NCI-H1694 treated with DMSO at 0.1 percent for 48 hours (cell line): ENCODE measurements at regions not wholly inside any gene's neighbourhood (a gene's known extent, or its start where the extent isn't known, plus 50 kb on each side); places are given as distances from the start of the nearest gene placed in this dataset.

Source experiments
- DNase-seq: peaks from one replicate; lab custom pipeline; 2025; lab: John Stamatoyannopoulos, UW

DNA sequence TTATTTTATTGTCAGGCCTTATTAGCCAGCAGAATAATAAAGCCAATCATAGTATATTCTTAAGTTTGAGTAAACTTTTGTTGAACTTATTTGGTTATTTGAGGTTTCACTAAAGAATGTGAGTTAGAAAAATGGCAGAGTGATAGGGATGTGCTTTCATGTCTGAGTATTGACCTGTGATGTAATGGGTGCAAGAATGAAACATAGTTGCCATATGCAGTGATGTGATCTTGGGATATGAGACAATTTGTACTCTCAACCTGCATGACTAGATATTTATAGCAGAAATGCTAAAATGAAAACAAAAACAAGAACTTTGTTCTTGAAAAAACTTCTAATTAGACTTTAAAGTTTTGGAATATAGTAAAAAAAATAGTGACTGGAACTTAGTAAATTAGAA lies 97.9 kb downstream of the DISP1 start:
- DNase-seq = no peak

DNA sequence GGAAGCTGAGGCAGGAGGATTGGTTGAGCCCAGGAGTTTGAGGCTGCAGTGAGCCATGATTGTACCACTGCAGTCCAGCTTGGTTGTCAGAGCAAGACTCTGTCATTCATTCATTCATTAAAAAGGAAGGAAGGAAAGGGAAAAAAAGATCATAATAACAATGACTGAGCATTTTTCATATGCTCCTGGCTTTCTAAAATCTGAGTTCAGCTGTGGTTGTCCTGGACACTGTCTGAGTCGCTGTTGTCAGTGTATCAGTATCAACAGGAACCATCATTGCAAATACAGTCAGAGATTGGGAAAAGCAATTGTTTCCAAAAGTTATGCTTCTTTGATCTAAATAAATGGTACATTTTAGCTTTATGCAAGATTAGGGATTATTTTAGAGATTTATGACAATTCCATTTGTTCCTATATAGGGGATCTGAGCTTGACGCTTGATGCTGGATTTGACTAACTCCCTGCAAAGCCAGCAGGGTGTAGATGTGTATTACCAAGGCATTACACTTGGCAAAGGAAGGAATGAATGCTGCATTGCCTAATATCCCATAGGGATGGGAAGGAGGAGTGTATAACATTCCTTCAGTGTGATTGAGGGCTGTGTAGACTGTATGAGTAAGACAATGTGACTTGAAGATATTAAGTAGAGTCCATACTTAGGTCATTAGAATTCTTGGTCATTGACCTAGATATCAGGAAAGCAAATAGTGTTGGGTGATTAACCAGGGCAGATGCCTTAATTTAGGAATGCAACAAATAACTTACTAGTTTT lies 100.2 kb downstream of the DISP1 start:
- no peak for DNase-seq

DNA sequence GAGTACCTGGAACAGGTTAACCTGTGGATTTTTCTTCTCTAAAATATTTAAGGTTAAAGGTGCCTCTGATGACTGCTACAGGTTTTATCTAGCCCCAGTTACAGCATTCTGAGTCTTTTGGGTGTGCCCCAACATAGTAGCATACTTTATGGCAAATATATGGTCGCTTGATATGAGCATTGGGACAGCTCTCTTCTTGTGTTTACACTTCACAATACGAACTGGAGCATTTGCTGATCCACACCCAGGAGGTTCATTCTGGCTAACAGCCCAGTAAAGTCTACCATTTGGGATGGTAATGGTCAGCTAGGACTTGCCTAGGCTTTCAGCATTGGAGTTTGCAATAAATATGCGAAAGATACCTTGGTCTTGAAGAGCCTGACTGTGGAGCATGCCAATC lies 101.3 kb downstream of the DISP1 start:
- DNase-seq = no peak

DNA sequence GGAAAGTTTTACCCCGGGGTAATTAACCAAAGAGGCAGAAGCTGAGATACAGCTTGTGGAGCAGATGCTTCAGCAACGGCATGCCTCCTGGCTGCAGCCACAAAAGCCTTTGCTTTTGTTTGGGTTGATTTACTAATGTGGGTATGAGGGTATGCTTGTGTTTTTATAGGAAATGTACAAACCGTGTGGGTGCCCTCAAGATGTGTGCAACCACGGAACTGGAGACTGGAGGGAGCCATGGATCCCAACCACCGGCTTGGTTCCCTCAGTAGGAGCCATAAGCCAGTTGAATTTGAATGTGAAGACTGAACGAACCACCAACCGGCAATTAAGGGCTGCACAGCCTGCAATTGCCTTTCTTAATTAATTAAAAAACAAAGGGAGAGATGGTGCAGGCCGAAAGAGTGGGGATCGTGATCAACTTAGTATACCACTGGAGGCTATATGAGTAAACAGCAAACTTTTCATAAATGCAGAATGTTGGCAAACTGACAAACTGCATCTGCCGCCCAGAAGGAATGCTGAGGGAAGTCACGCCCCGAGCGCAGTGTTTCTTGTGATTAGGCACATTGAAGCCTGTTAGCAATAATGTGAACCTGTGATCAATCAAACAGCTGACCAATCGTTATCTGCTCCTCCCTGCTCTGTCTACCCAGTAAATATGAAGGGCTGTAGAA lies 104.1 kb downstream of the DISP1 start:
- peak; percentile 27 for DNase-seq

DNA sequence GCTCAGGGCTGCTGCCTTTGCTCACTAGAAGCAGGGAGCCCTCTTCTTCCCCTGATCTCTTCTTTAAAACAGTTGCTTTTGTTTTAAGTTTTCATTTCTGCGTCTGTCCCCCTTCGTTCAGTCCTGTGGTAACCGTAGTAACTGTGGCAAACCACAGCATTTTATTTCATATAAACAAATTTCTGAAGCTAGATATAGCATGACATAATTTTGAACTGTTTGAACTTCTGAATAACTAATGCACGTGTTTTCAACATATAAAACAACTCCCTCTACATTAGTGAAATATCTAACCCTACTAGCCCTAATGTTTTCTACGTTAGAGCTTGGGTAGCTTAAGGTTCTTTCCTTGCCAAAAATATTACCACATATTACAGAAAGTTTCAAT lies 104.6 kb downstream of the DISP1 start:
- no peak for DNase-seq

DNA sequence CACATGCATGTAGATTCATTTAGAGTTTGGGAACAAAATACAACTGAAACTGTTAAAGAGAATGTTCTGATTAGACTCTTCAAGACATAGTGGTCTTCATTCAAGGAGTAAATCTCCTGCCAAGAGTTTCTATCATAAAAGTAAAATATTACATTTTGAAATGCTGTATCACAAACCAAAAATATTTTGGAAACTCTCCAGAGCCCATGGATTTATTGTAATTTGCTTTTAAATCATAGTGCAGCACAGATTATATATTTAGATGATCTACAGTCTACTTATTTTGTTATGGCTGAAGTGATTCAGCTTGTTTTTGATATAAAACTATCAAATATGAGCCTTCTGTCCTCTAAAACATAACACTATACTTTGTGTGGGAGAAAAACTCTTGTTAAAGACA lies 105.3 kb downstream of the DISP1 start:
- DNase-seq = no peak

DNA sequence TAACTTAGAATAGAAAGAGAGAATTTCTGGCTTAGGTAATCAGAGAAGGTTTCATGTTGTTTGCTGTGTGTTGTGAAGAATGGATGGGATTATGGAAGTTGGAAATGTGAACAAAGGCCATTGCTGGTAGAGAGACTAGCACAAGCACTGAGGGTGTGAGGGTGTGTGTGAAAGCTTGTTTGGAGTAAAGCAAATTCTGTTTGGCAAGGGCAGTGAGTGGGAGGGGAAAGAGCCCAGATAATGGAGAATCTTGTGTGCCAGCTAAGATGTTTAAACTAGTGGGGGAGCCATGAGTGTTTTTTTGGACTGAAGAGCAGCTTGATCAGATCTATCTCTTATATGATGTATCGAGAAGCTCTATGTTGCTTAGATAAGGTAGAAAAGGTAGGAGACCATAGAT lies 107.1 kb downstream of the DISP1 start:
- no peak for DNase-seq

DNA sequence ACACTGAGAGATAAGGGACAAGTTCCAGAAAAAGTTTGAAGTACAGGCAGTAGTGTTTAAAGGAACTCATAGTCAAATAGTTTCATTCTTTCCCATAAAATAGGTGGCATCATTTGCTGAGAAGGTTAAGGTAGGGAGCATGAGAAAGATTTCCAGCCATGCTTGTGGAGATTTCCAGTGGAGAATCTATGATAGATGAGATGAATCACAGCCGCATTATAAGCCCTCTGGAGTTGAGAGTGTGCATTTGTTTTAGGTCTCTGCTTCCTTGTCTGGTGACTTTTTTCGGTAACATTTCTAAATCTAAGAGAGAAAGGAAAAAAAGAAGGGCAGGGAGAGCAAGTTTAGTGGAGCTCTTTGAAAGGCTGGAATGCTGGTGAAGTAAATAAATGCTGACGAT lies 108.7 kb downstream of the DISP1 start:
- no peak for DNase-seq

DNA sequence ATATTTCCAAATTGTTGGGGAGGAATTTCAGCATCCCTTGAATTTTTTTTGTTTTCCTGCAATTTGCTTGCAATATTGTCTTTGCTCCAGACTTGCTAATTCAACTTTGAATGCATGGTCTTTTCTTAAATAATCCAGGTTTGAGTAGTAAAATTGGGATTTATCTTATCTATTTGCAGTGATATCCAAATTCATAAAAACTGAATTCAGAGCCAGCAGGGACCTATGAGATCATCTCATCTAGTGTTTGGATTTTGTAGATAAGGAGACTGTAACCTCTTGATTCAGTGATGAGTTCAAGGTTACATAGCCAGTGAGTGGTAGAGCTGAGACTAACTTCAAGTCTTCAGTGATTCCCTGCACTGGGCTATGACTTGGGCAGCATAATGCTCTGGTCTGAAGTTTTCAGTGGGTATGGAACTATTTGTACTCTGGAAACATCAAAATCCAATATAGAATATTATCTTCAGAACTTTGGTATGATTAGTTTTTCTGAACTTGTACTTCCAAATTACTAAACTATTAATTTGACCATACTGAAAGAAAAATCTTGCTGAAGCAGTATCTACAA lies 109.4 kb downstream of the DISP1 start:
- no peak for DNase-seq

DNA sequence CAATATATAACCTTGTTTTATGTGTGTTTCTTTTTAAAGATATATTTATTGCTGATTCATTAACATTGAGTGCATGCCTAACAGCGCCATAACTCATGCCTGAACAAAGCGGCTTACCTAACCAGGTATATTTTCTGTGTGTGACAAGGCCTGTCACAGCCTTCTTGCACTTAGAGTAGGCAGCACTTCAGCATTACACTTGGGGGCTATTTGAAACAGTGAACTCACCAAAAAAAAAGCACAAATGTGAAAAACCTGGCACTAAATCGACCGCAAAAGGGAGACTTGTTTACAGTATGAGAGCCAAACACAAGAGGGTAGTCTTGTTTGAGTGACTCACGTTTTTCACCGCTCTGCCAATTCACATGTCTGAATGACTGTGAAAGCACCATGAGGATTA lies 111.7 kb downstream of the DISP1 start:
- no peak for DNase-seq

DNA sequence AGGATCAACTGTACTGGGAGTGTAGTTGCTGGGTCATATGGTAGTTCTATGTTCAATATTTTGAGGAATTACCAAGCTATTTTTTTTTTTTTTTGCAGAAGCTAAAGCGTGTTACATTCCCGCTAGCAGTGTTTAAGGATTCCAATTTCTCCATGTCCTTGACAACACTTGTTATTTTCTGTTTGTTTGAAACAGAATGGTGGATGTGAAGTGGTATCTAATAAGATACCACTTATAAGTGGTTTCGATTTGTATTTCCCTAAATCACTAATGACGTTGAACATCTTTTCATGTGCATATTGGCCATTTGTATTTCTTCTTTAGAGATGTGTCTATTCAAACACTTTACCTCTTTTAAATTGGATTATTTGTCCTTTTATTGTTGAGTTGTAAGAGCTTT lies 112.2 kb downstream of the DISP1 start:
- no peak for DNase-seq

DNA sequence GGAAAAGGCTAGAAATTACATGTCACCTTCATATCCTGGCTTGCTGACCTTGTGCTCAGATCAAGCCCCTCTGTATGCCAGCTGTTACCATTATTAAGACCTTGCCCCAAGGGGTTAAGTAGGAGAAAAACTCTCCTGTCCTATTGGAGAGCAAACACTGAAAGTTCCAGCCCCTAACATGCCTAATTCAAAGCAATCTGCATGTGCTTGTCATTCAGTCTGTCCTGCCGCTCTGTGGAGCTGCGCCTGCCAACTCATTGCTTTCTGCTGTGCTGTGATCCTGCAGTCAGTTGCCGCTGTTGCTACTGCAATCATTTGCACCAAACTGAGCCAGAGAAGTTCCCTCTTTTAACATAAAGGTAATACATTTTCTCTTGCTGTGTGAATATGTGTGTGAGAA lies 113.4 kb downstream of the DISP1 start:
- peak; percentile 72 for DNase-seq

DNA sequence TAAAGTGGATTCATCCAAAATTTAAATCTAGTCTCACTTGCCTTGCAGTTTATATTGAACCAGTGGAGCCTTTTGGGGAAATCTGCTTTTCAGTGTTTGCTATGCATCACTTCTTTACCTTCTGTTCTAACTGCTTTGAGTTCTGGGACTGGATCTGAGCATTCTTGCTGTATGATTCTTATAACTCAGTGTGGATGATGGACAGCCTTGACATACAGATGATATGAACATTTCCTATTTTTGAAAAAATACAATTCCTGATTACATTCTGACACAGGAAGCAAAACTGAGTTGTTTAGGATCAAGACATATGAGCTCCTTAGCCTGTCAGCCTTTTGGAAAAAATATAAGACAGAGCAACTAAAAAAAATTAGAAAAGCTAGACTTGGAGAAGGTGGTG lies 115.2 kb downstream of the DISP1 start:
- no peak for DNase-seq

DNA sequence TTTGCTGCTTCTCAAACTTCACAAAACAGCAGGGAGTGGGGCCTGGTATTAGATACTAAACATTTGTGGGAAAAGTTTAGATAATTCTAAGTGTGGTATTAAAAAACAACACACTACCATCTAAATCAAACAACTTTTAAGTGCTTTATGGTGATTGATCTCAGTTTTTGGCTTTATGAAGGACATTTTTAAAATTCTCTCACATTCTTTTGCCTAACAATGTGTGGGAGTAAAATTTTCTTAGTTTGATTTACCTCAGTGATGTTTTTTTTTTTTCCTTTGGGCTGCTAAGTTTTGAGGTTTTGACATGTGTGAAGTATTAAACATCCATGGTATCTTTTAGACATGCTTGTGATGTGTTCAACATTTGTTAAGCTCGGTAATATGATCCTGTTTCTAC lies 116.2 kb downstream of the DISP1 start:
- DNase-seq = no peak

DNA sequence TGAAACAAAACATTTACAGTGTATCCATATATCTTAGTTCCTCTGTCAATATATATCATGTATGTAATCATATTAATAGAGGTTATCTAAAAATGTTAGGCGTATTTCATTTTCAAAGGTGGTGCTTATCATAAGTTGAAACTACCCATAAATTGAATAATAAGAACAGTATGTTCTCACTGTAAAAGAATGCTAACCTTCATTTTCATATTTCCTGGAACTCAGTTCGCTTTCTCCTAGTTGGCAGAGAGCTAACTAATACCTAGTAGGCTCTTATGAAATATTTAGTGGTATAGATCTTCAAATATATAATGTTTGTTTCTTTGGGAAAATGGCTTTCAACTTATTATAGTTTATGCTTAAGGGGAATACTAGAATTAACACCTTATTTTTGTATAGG lies 118.4 kb downstream of the DISP1 start:
- no peak for DNase-seq

DNA sequence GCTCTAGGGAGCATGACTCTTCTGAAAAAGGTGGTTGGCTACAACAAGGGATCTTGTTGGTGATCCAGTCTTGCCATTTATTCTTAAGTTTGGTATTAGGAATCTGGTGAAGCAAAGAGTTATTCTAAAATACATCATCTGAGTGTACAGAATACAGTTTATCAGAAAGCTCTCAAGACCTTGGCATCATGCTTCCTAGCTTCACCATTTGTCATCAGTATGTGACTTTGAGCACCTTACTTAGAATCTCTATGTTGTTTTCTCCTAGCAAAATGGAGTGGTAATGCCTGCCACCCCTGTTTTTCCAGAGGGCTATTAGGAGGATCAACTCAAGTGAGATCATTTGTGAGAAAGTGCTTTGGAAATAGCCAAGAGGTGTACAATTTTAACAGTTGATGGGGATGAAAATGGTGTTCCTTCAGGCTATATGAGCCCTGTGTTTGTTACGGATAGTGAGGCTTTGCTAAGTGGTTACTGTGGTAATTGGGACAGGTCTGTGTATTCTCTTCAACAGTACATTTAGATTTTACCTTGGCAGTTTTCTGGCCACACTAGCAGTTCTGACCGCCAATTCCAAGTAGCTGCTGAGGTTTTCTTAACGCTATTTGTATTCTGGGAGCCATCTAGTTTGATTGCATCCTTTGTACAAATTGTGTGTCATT lies 120.5 kb downstream of the DISP1 start:
- DNase-seq = no peak

DNA sequence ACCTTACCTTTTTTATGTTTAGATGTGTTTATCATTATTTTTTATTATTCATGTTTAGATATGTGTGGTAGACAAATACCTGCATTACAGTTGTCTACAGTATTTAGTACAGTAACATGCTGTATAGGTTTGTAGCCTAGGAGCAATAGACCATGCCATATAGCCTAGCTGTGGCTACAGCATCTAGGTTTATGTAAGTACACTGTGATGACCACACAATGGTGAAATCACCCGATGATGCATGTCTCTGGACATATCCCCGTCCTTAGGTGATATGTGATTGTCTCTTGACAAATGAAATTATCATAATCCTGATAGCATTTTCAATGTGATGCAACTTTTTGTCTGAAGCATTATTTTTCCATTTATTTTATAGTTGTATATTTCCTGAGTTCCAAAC lies 121.2 kb downstream of the DISP1 start:
- no peak for DNase-seq

DNA sequence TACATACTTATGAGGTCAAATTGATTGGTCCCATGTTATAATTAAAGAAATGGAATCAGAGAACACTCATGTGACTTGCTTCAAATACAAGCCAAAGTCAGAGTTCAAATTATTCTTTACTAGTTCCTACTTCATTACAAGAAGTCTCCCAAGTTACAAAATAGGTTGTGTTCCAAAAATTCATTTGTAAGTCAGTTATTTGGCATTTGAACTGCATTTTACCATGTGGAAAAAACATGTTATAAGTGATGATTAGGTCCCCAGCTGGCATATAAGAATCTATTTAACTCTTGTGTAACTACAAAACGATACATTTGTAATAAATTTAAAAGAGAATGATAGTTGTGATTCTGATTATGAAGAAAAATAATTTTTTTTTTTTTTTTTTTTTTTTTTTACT lies 124.1 kb downstream of the DISP1 start:
- no peak for DNase-seq

DNA sequence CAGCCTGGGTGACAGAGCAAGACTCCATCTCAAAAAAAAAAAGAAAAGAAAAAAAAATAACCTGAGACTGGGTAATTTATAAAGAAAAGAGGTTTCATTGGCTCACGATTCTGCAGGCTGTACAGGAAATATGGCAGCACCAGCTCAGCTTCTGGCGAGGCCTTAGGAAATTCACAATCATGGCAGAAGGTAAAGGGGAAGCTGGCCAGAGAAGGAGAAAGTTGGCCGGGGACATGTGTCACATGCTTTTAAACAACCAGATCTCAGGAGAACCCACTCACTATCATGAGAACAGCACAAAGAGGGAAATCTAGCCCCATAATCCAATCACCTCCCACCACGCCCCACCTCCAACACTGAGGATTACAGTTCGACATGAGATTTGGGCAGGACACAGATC lies 125.3 kb downstream of the DISP1 start:
- no peak for DNase-seq

DNA sequence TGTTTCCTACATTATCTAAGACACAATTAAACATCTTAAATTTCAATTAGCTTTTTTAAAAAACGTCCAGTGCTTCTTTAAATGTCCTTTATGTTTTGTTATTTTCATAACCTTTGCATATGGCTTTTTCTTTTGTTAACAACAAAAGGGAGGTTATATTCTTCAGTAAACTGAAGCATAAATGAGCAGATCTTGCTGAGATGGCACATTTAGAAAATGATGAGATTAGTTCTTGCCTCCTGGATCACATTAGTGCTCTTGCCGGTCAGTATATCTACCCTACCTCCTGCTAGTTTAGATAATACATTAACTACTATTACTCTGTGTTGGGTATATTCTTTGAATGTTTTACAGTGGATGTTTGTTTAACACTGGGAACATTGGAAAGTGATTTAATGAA lies 126.1 kb downstream of the DISP1 start:
- no peak for DNase-seq

DNA sequence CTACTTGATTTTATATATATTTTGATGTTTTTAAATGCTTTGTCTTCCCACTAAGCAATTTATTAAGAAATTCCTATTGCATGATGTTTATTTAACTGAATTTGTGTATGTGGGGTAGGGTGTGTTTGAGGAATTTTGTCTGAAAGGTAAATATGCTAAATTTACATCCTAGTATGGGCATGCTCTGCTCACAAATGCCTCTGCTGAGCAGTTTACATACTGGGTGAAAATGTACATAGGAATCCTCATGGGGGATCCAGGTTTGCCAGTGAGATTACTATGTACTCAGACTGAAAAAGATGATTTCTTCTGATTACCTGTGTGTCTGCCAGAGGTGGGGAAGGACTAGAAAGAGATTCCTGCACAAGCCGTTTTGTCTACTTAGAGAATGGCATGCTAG lies 126.6 kb downstream of the DISP1 start:
- no peak for DNase-seq

DNA sequence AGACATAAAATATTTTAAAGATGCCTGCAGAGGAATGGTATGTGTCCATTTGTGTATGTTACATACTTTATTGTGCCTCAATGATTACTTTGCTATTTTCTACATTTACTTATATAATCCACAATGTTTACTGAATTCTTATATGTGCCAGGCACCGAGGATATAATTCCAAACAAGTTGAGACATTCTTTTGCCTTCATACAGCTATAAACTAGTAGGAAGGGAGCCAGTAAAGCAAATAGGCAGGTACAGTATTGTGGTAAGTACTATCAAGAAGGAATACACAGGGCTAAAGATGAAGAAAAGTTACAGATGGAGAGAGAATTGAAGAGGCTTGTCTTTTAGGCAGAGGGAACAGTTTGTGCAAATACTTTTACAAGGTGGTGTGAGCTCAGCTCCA lies 131.6 kb downstream of the DISP1 start:
- no peak for DNase-seq

DNA sequence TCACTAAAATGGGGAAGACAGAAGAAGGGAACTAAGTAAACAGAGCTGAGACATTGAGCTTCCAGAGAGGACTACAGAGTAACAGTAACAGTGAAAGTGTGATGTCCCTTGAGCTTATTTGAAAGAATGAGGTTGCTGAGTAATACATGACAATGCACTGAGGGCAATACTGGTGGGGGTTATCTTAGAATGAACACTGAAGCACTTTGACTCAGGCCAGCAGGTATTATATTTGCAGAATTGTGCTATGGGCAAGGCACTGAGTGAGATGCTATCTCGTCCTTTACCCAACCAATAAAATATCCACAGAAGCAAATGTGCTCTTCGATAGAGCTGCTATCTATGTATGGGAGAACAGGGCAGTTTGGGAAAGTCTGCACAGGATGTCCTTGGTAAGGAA lies 133.2 kb downstream of the DISP1 start:
- no peak for DNase-seq
